ENCODE measurements at regions not wholly inside any gene's neighbourhood (a gene's known extent, or its start where the extent isn't known, plus 50 kb on each side); places are given as distances from the start of the nearest gene placed in this dataset.
A peak's percentile ranks its signal among the peaks of the same experiment; 100 is the strongest.

DNA sequence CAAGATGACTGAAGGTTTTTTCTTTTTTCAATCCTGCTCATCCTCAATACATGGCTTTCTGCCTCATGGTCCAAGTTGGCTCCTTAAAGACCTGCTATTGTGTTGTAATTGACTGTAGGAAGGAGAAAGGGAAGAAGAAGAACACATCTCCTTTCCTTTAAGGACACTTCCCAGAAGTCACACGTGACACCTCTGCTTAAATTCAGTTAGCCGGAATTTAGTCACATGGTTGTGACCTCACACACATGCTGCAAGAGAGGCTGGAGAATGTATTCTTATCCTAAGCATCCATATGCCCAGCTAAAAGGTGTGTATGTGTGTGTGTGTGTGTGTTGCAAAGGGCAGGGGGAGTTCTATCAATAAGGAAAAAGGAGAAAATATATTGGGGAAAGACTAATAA, 185.8 kb upstream of the IL12A start:
- DNase-seq: no peak
- Histone ChIP-seq H3K36me3 (replicated peaks in 1 of 2) (no peaks in the 10 kb centered on the region), H3K27ac (no peak overlapping the region), H3K4me3 (no peak overlapping the region), H3K9me3 (replicated peaks in 1 of 3) (no peaks in the 10 kb centered on the region), H3K27me3 (no peaks in the 10 kb centered on the region), H3K4me1 (replicated peaks in 1 of 2) (no peaks in the 10 kb centered on the region)
- intact Hi-C loops (cut with DNase I): loop anchor here (5.0 to 10.0 kb wide), 3 partner anchors 188 to 536 kb away; no protein-coding TSS in a partner anchor
- TF ChIP-seq, protein P1, sequence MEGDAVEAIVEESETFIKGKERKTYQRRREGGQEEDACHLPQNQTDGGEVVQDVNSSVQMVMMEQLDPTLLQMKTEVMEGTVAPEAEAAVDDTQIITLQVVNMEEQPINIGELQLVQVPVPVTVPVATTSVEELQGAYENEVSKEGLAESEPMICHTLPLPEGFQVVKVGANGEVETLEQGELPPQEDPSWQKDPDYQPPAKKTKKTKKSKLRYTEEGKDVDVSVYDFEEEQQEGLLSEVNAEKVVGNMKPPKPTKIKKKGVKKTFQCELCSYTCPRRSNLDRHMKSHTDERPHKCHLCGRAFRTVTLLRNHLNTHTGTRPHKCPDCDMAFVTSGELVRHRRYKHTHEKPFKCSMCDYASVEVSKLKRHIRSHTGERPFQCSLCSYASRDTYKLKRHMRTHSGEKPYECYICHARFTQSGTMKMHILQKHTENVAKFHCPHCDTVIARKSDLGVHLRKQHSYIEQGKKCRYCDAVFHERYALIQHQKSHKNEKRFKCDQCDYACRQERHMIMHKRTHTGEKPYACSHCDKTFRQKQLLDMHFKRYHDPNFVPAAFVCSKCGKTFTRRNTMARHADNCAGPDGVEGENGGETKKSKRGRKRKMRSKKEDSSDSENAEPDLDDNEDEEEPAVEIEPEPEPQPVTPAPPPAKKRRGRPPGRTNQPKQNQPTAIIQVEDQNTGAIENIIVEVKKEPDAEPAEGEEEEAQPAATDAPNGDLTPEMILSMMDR (IDR thresholded peaks at IDR 0.05): no peak
- TF ChIP-seq POLR2A (IDR thresholded peaks at IDR 0.05): no peak
- 79 to 83% (median 81%) methylated on average over 2 of the region's 2 CpGs for WGBS, 4 donors

DNA sequence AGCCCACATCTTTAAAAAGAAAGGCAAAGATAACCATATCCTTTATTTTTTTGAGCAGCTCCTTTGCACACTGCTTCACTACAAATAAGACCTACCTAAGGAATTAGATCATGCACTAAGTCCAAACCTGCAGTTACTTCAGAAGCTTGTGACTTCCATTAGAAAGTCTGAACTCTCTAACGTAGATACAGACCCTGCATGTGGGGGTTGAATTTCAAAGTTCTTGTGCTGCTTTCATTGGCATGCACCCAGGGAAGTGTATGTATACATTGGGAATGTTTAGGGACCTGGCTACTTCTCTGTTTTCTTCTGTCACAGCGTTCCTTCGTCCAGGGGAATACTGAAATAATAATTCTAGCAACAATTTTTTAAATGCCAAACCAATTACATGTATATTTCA, 185.2 kb upstream of the IL12A start:
- Histone ChIP-seq H3K4me3 (no peak overlapping the region), H3K9me3 (replicated peaks in 1 of 3) (no peaks in the 10 kb centered on the region), H3K36me3 (replicated peaks in 1 of 2) (no peaks in the 10 kb centered on the region), H3K27ac (no peak overlapping the region), H3K27me3 (no peaks in the 10 kb centered on the region), H3K4me1 (replicated peaks in 1 of 2) (no peaks in the 10 kb centered on the region)
- WGBS, 4 donors: 81 to 86% (median 84%) methylated on average over 3 of the region's 3 CpGs
- TF ChIP-seq, protein P1 (IDR thresholded peaks at IDR 0.05): no peak
- TF ChIP-seq POLR2A (IDR thresholded peaks at IDR 0.05): no peak
- intact Hi-C loops (cut with DNase I): loop anchor here (5.0 to 10.0 kb wide), 3 partner anchors 189 to 536 kb away; no protein-coding TSS in a partner anchor
- no peak for DNase-seq

DNA sequence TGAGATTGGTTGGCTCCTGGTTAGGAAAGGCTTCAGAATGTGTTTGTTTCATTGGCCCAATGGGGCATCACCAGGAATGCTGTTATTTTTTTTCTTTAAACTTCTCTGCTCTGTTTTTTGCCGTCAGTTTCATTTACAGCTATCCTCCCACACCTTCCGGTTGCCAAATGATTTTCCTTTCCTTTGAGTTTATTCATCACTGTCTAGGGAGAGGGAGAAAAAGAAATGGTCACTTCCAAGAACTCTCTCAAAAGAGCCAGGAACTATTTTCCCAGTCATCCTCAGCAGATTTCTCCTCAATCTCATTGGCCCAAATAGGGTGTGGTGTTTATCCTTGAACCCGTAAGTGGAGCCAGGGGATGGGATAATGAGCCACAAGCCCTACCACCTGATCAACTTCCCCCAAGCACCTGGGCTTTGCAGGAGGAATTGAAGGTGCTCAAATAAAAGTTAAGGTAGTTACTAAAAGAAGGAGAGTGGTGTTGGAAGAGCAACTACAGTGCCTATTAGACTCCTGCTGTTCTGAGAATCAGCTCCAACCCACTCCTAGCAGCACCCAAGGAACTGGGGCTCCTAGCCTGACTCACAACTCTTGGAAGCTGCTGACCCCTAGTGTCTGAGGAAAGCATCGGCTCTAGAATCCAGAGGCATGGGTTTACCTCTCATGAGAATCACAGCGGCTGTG, 183.8 kb upstream of the IL12A start:
- Histone ChIP-seq H3K27ac (no peak overlapping the region), H3K27me3 (no peaks in the 10 kb centered on the region), H3K36me3 (replicated peaks in 1 of 2) (no peaks in the 10 kb centered on the region), H3K9me3 (replicated peaks in 1 of 3) (no peaks in the 10 kb centered on the region), H3K4me3 (no peak overlapping the region), H3K4me1 (replicated peaks in 1 of 2) (no peaks in the 10 kb centered on the region)
- intact Hi-C loops (cut with DNase I): loop anchor here (5.0 to 10.0 kb wide), 4 partner anchors 190 to 963 kb away; no protein-coding TSS in a partner anchor
- 34 to 41% (median 35%) methylated on average over 5 of the region's 5 CpGs for WGBS, 4 donors
- peak; percentile 66 to 87 (median 71) for DNase-seq
- no peak for TF ChIP-seq POLR2A (IDR thresholded peaks at IDR 0.05)
- TF ChIP-seq, protein P1 (IDR thresholded peaks at IDR 0.05): peak; percentile 52 to 85 (median 79)

DNA sequence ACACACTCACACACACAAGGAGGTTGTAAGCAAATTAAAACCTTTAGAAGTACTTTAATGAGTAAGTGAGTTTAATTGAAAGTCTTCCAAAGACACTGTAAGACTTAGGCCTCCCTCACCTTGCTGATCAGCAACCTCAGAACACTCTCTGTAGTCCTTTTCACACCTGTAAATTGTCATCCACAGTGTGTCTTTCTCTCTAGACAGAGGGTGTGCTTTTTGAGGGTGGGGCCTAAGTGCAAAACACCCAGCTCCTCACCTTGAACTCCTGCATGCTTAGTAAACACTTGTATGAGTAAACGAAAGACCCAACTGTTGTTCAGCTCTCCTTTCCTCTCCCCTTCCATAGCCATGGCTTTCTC, 183.2 kb upstream of the IL12A start:
- H3K27me3 ChIP-seq: no peaks in the 10 kb centered on the region
- WGBS, 4 donors: 48 to 78% (median 66%) methylated on average over 1 of the region's 1 CpG
- H3K9me3 ChIP-seq (replicated peaks in 1 of 3): no peaks in the 10 kb centered on the region
- no peak for DNase-seq
- H3K4me1 ChIP-seq (replicated peaks in 1 of 2): no peaks in the 10 kb centered on the region
- H3K36me3 ChIP-seq (replicated peaks in 1 of 2): no peaks in the 10 kb centered on the region
- TF ChIP-seq, protein P1 (IDR thresholded peaks at IDR 0.05): no peak
- no peak for TF ChIP-seq POLR2A (IDR thresholded peaks at IDR 0.05)
- H3K4me3 ChIP-seq: no peak overlapping the region
- intact Hi-C loops (cut with DNase I): loop anchor here (5.0 to 10.0 kb wide), 3 partner anchors 191 to 963 kb away; no protein-coding TSS in a partner anchor
- H3K27ac ChIP-seq: no peak overlapping the region

All from adrenal gland (tissue), 9 donors.